Chondrocyte (in vitro differentiated cells): ENCODE measurements at regions not wholly inside any gene's neighbourhood (a gene's known extent, or its start where the extent isn't known, plus 50 kb on each side); places are given as distances from the start of the nearest gene placed in this dataset.

Experiments used
- DNase-seq: peaks from one replicate; pipeline ENCODE4 v3.0.0; 2021; ENCODE audit warnings: mixed read lengths, low spot score
- H3K27ac Mint-ChIP-seq: one replicate; pipeline ENCODE4 v1.8.0; 2021; ENCODE audit warnings: mild to moderate bottlenecking, moderate library complexity, mixed read lengths; ENCODE audit not compliant: unreplicated experiment
- H3K27me3 Mint-ChIP-seq: 2 replicates; pipeline ENCODE4 v1.8.0; 2021; ENCODE audit warnings: low read depth, mixed read lengths
- H3K36me3 Mint-ChIP-seq: 2 replicates; pipeline ENCODE4 v1.8.0; 2021; ENCODE audit warnings: low read depth, mixed read lengths
- H3K4me1 Mint-ChIP-seq: 2 replicates; pipeline ENCODE4 v1.8.0; 2021; ENCODE audit warnings: low read depth, mild to moderate bottlenecking, mixed read lengths
- H3K4me3 Mint-ChIP-seq: one replicate; pipeline ENCODE4 v1.8.0; 2021; ENCODE audit warnings: mild to moderate bottlenecking, moderate library complexity, mixed read lengths; ENCODE audit not compliant: unreplicated experiment
- H3K9me3 Mint-ChIP-seq: 2 replicates; pipeline ENCODE4 v1.8.0; 2021; ENCODE audit warnings: low read depth, mixed read lengths
- TF ChIP-seq, protein P1 (sequence below): fragments of 200-600 bp; sonication (generic); IDR thresholded peaks from 2 replicates; pipeline ENCODE4 v1.5.0; 2021; ENCODE audit warnings: antibody characterized with exemption, mild to moderate bottlenecking, moderate library complexity

DNA sequence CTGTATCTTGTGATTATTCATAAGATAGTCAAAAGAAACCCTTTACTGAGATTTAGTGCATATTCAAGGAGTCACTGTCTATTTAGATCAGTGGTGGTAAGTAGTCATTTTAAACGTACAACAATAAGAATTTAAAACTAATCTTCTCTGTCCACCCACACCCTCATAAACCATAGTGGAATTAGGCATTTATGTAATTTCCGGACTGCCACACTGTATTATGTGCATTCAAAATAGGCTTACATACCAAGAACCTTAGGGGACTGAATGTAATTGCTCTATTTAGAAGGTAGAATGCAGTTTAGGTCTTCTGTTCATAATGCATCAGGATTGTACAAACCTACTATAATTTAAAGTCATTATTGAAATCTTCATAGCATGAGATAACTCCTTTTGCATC lies 685.4 kb downstream of the TENT5A start:
- no peaks in the 10 kb centered on the region for H3K36me3 Mint-ChIP-seq
- no peak overlapping the region for H3K4me3 Mint-ChIP-seq
- TF ChIP-seq, protein P1, sequence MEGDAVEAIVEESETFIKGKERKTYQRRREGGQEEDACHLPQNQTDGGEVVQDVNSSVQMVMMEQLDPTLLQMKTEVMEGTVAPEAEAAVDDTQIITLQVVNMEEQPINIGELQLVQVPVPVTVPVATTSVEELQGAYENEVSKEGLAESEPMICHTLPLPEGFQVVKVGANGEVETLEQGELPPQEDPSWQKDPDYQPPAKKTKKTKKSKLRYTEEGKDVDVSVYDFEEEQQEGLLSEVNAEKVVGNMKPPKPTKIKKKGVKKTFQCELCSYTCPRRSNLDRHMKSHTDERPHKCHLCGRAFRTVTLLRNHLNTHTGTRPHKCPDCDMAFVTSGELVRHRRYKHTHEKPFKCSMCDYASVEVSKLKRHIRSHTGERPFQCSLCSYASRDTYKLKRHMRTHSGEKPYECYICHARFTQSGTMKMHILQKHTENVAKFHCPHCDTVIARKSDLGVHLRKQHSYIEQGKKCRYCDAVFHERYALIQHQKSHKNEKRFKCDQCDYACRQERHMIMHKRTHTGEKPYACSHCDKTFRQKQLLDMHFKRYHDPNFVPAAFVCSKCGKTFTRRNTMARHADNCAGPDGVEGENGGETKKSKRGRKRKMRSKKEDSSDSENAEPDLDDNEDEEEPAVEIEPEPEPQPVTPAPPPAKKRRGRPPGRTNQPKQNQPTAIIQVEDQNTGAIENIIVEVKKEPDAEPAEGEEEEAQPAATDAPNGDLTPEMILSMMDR: no peak
- no peak for DNase-seq
- no peak overlapping the region for H3K27ac Mint-ChIP-seq
- no peaks in the 10 kb centered on the region for H3K9me3 Mint-ChIP-seq
- no peaks in the 10 kb centered on the region for H3K4me1 Mint-ChIP-seq
- H3K27me3 Mint-ChIP-seq: peaks cover 2% of the 10 kb centered on the region

DNA sequence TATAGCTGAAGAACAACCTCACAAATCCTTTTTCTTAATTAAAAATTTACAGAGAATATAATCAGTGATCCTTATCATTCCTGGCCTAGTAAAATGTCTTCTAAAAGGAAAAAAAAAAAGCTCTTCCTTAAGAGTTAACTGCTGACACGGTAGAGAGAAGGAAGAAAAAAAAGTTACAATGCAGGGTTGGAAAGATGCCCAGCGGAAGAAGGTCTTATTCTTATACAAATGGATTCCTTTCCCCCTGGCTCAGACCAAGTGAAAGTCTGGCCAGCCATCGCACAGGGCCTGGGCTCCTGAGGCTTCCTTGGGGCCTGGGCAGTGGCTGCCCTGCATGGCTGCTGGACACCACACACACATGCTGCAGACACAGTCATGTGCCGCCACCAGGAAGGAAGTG lies 688.6 kb downstream of the TENT5A start:
- Mint-ChIP-seq H3K36me3 (no peaks in the 10 kb centered on the region), H3K4me3 (no peak overlapping the region), H3K27ac (no peak overlapping the region), H3K9me3 (peaks cover 2% of the 10 kb centered on the region), H3K27me3 (no peaks in the 10 kb centered on the region), H3K4me1 (no peaks in the 10 kb centered on the region)
- TF ChIP-seq, protein P1: no peak
- no peak for DNase-seq

DNA sequence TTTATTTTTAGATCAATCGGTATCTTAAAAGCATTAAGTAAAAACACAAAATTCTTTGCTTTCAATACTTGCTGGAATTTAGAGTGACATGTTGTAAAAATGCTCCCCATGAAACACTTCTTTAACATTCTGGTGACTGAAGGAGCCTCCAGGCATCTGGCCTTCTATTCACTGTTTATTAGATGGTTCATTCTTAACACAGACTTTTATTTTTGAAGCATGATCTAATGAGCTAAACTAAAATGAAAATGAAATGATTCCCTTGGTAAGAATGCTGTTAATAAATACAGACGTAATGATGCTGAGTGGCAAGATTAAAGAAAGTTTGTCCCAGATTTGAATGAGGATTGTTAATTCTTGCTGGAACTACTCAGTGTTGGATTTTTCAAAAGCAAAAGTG lies 698.4 kb downstream of the TENT5A start:
- Mint-ChIP-seq H3K36me3 (no peaks in the 10 kb centered on the region), H3K4me1 (no peaks in the 10 kb centered on the region), H3K27ac (no peak overlapping the region), H3K27me3 (peaks cover 2% of the 10 kb centered on the region), H3K4me3 (no peak overlapping the region), H3K9me3 (no peaks in the 10 kb centered on the region)
- TF ChIP-seq, protein P1: no peak
- no peak for DNase-seq

DNA sequence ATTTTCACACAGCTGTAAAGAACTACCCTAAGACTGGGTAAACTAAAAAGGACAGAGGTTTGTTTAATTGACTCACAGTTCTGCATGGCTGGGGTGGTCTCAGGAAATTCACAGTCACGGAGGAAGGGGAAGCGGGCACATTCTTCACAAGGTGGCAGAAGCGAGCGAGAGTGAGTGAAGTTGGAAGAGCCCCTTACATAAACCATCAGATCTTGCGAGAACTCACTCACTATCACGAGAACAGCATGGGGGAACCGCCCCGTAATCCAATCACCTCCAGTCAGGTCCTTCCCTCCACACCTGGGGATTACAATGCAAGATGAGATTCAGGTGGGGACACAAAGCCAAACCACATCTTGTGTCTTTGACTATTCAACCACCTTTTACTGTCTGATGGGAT lies 700.5 kb downstream of the TENT5A start:
- H3K36me3 Mint-ChIP-seq: no peaks in the 10 kb centered on the region
- peaks cover 2% of the 10 kb centered on the region for H3K9me3 Mint-ChIP-seq
- H3K4me3 Mint-ChIP-seq: no peak overlapping the region
- no peak overlapping the region for H3K27ac Mint-ChIP-seq
- no peak for DNase-seq
- no peaks in the 10 kb centered on the region for H3K4me1 Mint-ChIP-seq
- TF ChIP-seq, protein P1: no peak
- H3K27me3 Mint-ChIP-seq: peaks cover 4% of the 10 kb centered on the region

DNA sequence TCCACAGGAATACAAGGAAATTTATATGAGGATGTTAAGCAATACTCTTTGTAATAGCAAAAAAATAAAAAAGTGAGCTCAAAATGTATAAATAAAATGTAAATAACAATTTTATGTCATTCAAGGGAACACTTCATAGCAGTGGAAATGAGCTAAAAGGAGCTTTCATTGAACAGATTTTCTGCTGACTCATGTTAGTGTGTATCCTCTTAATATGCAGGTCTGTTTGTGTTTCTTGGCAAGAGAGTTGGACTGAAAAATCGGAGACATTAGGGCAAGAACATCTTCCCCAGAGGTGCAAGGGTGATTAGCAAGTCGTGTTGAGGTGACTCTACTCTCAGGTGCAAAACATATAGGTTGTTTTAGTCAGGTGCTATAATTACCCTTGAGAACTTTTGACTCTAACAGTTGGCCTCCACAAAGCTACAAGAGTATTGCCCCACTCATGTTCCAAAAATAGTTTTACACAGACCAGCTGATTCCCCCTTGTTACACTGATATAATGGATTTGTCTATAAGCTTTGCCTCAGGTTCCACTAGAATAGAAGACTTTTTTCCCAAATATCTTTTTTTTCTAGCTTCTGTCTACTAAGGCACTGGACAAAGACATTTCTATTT lies 702.9 kb downstream of the TENT5A start:
- DNase-seq: no peak
- no peaks in the 10 kb centered on the region for H3K36me3 Mint-ChIP-seq
- no peak overlapping the region for H3K4me3 Mint-ChIP-seq
- TF ChIP-seq, protein P1: no peak
- no peak overlapping the region for H3K27ac Mint-ChIP-seq
- no peaks in the 10 kb centered on the region for H3K4me1 Mint-ChIP-seq
- peaks cover 2% of the 10 kb centered on the region for H3K9me3 Mint-ChIP-seq
- peaks cover 9% of the 10 kb centered on the region for H3K27me3 Mint-ChIP-seq
